H9 (cell line): ENCODE measurements at regions not wholly inside any gene's neighbourhood (a gene's known extent, or its start where the extent isn't known, plus 50 kb on each side); places are given as distances from the start of the nearest gene placed in this dataset.

Experiments used
- DNase-seq: peaks from one replicate; pipeline ENCODE4 v3.0.0-alpha.2; 2017
- H2AFZ ChIP-seq: one replicate; pipeline ENCODE4 v1.6.1; 2013; ENCODE audit warnings: mild to moderate bottlenecking, low read length, control low read depth, moderate library complexity
- H2AK5ac ChIP-seq: 2 replicates; pipeline ENCODE4 v1.6.1; 2013; ENCODE audit warnings: low read length, control low read depth, mixed read lengths; ENCODE audit not compliant: insufficient read length
- H2BK120ac ChIP-seq: one replicate; pipeline ENCODE4 v1.6.1; 2013; ENCODE audit warnings: low read depth, mild to moderate bottlenecking, low read length, control low read depth, inconsistent platforms; ENCODE audit not compliant: poor library complexity, severe bottlenecking
- H2BK12ac ChIP-seq: 2 replicates; pipeline ENCODE4 v1.6.1; 2013; ENCODE audit warnings: low read length, control low read depth, mixed read lengths, low read depth; ENCODE audit not compliant: insufficient read length
- H2BK15ac ChIP-seq: 2 replicates; pipeline ENCODE4 v1.6.1; 2013; ENCODE audit warnings: low read depth, low read length, control low read depth
- H2BK20ac ChIP-seq: one replicate; pipeline ENCODE4 v1.6.1; 2013; ENCODE audit warnings: low read depth, mild to moderate bottlenecking, low read length, control low read depth, inconsistent platforms; ENCODE audit not compliant: poor library complexity, severe bottlenecking
- H2BK5ac ChIP-seq: 2 replicates; pipeline ENCODE4 v1.6.1; 2013; ENCODE audit warnings: low read length, control low read depth, mixed read lengths; ENCODE audit not compliant: insufficient read length
- H3K14ac ChIP-seq: 2 replicates; pipeline ENCODE4 v1.6.1; 2013; ENCODE audit warnings: low read length, control low read depth; ENCODE audit not compliant: insufficient read depth
- H3K18ac ChIP-seq: 2 replicates; pipeline ENCODE4 v1.6.1; 2013; ENCODE audit warnings: low read depth, mild to moderate bottlenecking, mixed read lengths, low read length, control low read depth; ENCODE audit not compliant: insufficient read length
- H3K23ac ChIP-seq: 2 replicates; pipeline ENCODE4 v1.6.1; 2013; ENCODE audit warnings: low read length, control low read depth, mixed read lengths, low read depth; ENCODE audit not compliant: insufficient read length
- H3K23me2 ChIP-seq: 2 replicates; pipeline ENCODE4 v1.6.1; 2013; ENCODE audit warnings: low read depth, mild to moderate bottlenecking, mixed read lengths, low read length, control low read depth; ENCODE audit not compliant: insufficient read length, poor library complexity, severe bottlenecking
- H3K27ac ChIP-seq: 2 replicates; pipeline ENCODE4 v1.5.1; 2013; ENCODE audit warnings: low read length, control low read depth, mixed read lengths, low read depth; ENCODE audit not compliant: insufficient read length
- H3K27me3 ChIP-seq: 2 replicates; pipeline ENCODE4 v1.6.1; 2013; ENCODE audit warnings: low read length, control low read depth, inconsistent platforms; ENCODE audit not compliant: insufficient read depth
- H3K4ac ChIP-seq: 2 replicates; pipeline ENCODE4 v1.6.1; 2013; ENCODE audit warnings: low read depth, mild to moderate bottlenecking, control low read depth, inconsistent platforms, low read length, moderate library complexity
- H3K4me1 ChIP-seq: 2 replicates; pipeline ENCODE4 v1.6.1; 2013; ENCODE audit warnings: low read length, control low read depth, inconsistent platforms; ENCODE audit not compliant: insufficient read depth
- H3K4me2 ChIP-seq: 2 replicates; pipeline ENCODE4 v1.6.1; 2013; ENCODE audit warnings: low read length, control low read depth, mixed read lengths; ENCODE audit not compliant: insufficient read length, insufficient read depth
- H3K56ac ChIP-seq: 2 replicates; pipeline ENCODE4 v1.6.1; 2013; ENCODE audit warnings: low read depth, mild to moderate bottlenecking, mixed read lengths, low read length, control low read depth; ENCODE audit not compliant: insufficient read length
- H3K79me1 ChIP-seq: 2 replicates; pipeline ENCODE4 v1.6.1; 2013; ENCODE audit warnings: low read depth, mild to moderate bottlenecking, moderate library complexity, low read length, control low read depth, inconsistent platforms; ENCODE audit not compliant: insufficient read depth, poor library complexity, severe bottlenecking
- H3K79me2 ChIP-seq: 2 replicates; pipeline ENCODE4 v1.6.1; 2013; ENCODE audit warnings: low read length, control low read depth, inconsistent platforms; ENCODE audit not compliant: insufficient read depth
- H3K9ac ChIP-seq: 2 replicates; pipeline ENCODE4 v1.6.1; 2013; ENCODE audit warnings: low read length, control low read depth, mixed read lengths; ENCODE audit not compliant: insufficient read length; ENCODE audit errors: extremely low read depth
- H3K9me3 ChIP-seq: one replicate; pipeline ENCODE4 v1.6.1; 2013; ENCODE audit warnings: low read depth, low read length, inconsistent platforms; ENCODE audit not compliant: control insufficient read depth
- H3T11ph ChIP-seq: one replicate; pipeline ENCODE4 v1.6.1; 2013; ENCODE audit warnings: mild to moderate bottlenecking, low read length, control low read depth, inconsistent platforms
- H4K20me1 ChIP-seq: one replicate; pipeline ENCODE4 v1.6.1; 2013; ENCODE audit not compliant: control insufficient read depth, insufficient read length, insufficient read depth
- H4K5ac ChIP-seq: 2 replicates; pipeline ENCODE4 v1.6.1; 2013; ENCODE audit warnings: low read depth, mild to moderate bottlenecking, mixed read lengths, low read length, control low read depth; ENCODE audit not compliant: insufficient read length
- H4K8ac ChIP-seq: replicated peaks from 2 replicates; pipeline ENCODE4 v1.6.1; 2013; ENCODE audit warnings: low read length, control low read depth, mixed read lengths, low read depth; ENCODE audit not compliant: insufficient read length
- H4K91ac ChIP-seq: 2 replicates; pipeline ENCODE4 v1.6.1; 2013; ENCODE audit warnings: low read depth, mild to moderate bottlenecking, moderate library complexity, mixed read lengths, low read length, control low read depth; ENCODE audit not compliant: insufficient read length
- H3K27ac Mint-ChIP-seq, 3 experiments: 2 replicates in 2 of 3; 3 replicates in 1 of 3; pipeline ENCODE4 v1.8.0; 2020 to 2021; ENCODE audit warnings: mixed read lengths in 3 of 3, mild to moderate bottlenecking in 1 of 3, moderate library complexity in 1 of 3
- H3K27me3 Mint-ChIP-seq: 2 replicates; pipeline ENCODE4 v1.8.0; 2021; ENCODE audit warnings: low read depth, mild to moderate bottlenecking, moderate library complexity, mixed read lengths
- H3K36me3 Mint-ChIP-seq, 3 experiments: 2 replicates in 2 of 3; 3 replicates in 1 of 3; pipeline ENCODE4 v1.8.0; 2020 to 2021; ENCODE audit warnings: low read depth in 3 of 3, mixed read lengths in 3 of 3; ENCODE audit not compliant: insufficient read depth in 1 of 3
- H3K4me1 Mint-ChIP-seq, 2 experiments: 2 replicates each; pipeline ENCODE4 v1.8.0; 2020; ENCODE audit warnings: mixed read lengths in 2 of 2
- H3K4me3 Mint-ChIP-seq, 2 experiments: 2 replicates in 1 of 2; 3 replicates in 1 of 2; pipeline ENCODE4 v1.8.0; 2020 to 2021; ENCODE audit warnings: mild to moderate bottlenecking in 2 of 2, mixed read lengths in 2 of 2, moderate library complexity in 1 of 2
- H3K9me3 Mint-ChIP-seq, 2 experiments: 2 replicates in 1 of 2; 3 replicates in 1 of 2; pipeline ENCODE4 v1.8.0; 2020; ENCODE audit warnings: mild to moderate bottlenecking in 2 of 2, mixed read lengths in 2 of 2, moderate library complexity in 1 of 2
- CTCF ChIP-seq: fragments of 200-600 bp; sonication (generic); conservative IDR thresholded peaks from 3 replicates; pipeline ENCODE4 v1.8.0; 2021; ENCODE audit warnings: antibody characterized with exemption, mild to moderate bottlenecking
- WGBS: extraction: QIAGEN DNeasy Blood & Tissue Kit; methylation state at CpG from one replicate; pipeline ENCODE4 v1.1.7; 2013; ENCODE audit warnings: missing lambda C conversion rate, low lambda C conversion rate, mixed read lengths; ENCODE audit not compliant: insufficient read length; ENCODE audit errors: extremely low coverage; 5-methylcytosine and 5-hydroxymethylcytosine counted together

- DNase-seq, result no peak
- H3K56ac ChIP-seq, result no peak overlapping the region
- no peak overlapping the region for H2BK120ac ChIP-seq
- Mint-ChIP-seq H3K36me3 (no peaks in the 10 kb centered on the region), H3K27ac (no peak overlapping the region), H3K4me1 (peaks cover 11 to 13% of the 10 kb centered on the region in 2 experiments), H3K4me3 (no peak overlapping the region), H3K9me3 (no peaks in the 10 kb centered on the region; a peak in 1 of 5 replicates), H3K27me3 (peaks cover 12% of the 10 kb centered on the region)
- no peak overlapping the region for H2BK20ac ChIP-seq
- H2BK5ac ChIP-seq, result no peak overlapping the region
- no peak overlapping the region for H3T11ph ChIP-seq
- H3K79me2 ChIP-seq, result no peaks in the 10 kb centered on the region
- H4K91ac ChIP-seq, result no peak overlapping the region
- H3K79me1 ChIP-seq, result no peaks in the 10 kb centered on the region
- no peak overlapping the region for H4K5ac ChIP-seq
- H3K23me2 ChIP-seq, result no peaks in the 10 kb centered on the region
- H3K4me2 ChIP-seq, result no peak overlapping the region
- TF ChIP-seq CTCF, result no peak
- H2BK12ac ChIP-seq, result no peak overlapping the region
- H3K14ac ChIP-seq, result no peak overlapping the region
- H4K8ac ChIP-seq, result no peak overlapping the region
- no peak overlapping the region for H3K27ac ChIP-seq
- no peak overlapping the region for H2BK15ac ChIP-seq
- no peak overlapping the region for H3K23ac ChIP-seq
- no peaks in the 10 kb centered on the region for H3K27me3 ChIP-seq
- no peaks in the 10 kb centered on the region for H4K20me1 ChIP-seq
- H3K9ac ChIP-seq, result no peak overlapping the region
- no peak overlapping the region for H3K18ac ChIP-seq
- no CpG with 5 or more reads among the region's 9 CpGs for WGBS
- H2AFZ ChIP-seq, result no peak overlapping the region
- no peak overlapping the region for H2AK5ac ChIP-seq
- no peaks in the 10 kb centered on the region for H3K4me1 ChIP-seq
- no peaks in the 10 kb centered on the region for H3K9me3 ChIP-seq
- no peak overlapping the region for H3K4ac ChIP-seq
These were observed 226.2 kb upstream of the C1orf174 start for GRCh38 chr1:4126251-4126650.
